ENCODE measurements at regions not wholly inside any gene's neighbourhood (a gene's known extent, or its start where the extent isn't known, plus 50 kb on each side); places are given as distances from the start of the nearest gene placed in this dataset.
"Not testable (repeated sequence)": the region's sequence is repeated elsewhere in the genome, so short reads cannot be mapped to it uniquely, and the experiment has no call there.

DNA sequence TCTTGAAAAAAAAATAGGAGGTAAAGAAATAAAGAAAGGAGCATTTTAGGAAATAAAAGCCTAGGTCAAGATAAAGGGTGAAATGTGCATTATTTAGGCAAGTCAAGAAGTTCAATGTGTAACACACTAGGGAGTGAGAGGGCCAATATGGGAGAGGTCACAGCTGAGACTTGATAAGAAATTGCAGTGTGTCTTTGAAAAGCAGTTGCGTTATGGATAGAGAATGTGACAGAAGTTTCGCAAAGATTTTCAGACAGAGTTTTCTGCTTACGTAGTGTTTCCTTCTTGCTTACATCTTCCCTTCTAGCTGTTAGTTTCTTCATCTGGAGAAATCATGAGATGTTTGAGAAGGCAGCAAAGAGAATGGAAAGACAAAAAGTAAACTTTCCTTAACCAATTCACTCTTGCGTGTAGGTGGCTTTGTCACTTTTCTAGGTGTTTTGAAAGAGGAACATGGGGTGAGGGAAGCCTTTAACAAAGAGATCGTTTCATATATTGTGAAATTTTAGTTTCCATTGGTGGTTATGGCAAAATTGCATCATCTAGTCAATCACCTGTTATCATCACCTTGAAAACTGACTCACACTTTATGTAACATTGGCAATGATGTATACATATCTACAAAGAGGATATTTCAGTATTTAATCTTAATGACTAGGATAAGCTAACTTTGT, 975.5 kb downstream of the OLFM4 start:
- Histone ChIP-seq H3K27ac (ENCODE audit: low read depth, low read length, severe bottlenecking) (no peak overlapping the region), H3K36me3 (ENCODE audit: control insufficient read depth, insufficient read depth, low read length) (no peaks in the 10 kb centered on the region), H3K4me3 (ENCODE audit: extremely low read depth, insufficient read depth, low read length, poor library complexity, severe bottlenecking) (no peak overlapping the region), H3K9me3 (ENCODE audit: control insufficient read depth, low read length) (no peaks in the 10 kb centered on the region), H3K4me1 (ENCODE audit: control insufficient read depth, insufficient read depth, low read length, poor library complexity, severe bottlenecking) (no peaks in the 10 kb centered on the region)
- WGBS, 2 experiments (ENCODE audit: insufficient coverage in 2 of 2) = 80 to 100% methylated on average over 1 of the region's 5 CpGs

DNA sequence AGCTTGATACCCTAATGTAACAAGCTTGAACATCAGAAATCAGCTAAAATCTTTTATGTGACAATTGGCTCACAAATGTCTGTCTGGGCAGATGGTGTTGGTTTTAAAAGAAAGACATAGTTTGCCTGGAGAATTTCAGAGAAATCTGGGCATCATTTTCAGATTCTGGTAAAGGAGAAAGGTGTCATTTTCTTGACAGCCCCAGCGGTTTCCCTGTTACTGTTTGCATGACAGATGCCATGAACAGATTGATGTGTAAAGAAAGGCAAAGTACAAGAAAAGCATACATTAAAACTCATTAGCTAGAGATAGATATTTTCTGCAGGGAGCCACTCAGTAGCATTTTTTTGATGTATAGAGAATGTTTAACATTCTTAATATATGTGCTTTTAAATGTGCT, 987.9 kb downstream of the OLFM4 start:
- WGBS, 2 experiments (ENCODE audit: insufficient coverage in 2 of 2) = 83% methylated on average over 1 of the region's 1 CpG; no CpG with 5 or more reads in 1 of the 2 experiments
- H3K4me1 ChIP-seq (ENCODE audit: control insufficient read depth, insufficient read depth, low read length, poor library complexity, severe bottlenecking) = no peaks in the 10 kb centered on the region
- H3K36me3 ChIP-seq (ENCODE audit: control insufficient read depth, insufficient read depth, low read length) = no peaks in the 10 kb centered on the region
- H3K4me3 ChIP-seq (ENCODE audit: extremely low read depth, insufficient read depth, low read length, poor library complexity, severe bottlenecking) = no peak overlapping the region
- H3K27ac ChIP-seq (ENCODE audit: low read depth, low read length, severe bottlenecking) = no peak overlapping the region
- no peaks in the 10 kb centered on the region for H3K9me3 ChIP-seq (ENCODE audit: control insufficient read depth, low read length)

DNA sequence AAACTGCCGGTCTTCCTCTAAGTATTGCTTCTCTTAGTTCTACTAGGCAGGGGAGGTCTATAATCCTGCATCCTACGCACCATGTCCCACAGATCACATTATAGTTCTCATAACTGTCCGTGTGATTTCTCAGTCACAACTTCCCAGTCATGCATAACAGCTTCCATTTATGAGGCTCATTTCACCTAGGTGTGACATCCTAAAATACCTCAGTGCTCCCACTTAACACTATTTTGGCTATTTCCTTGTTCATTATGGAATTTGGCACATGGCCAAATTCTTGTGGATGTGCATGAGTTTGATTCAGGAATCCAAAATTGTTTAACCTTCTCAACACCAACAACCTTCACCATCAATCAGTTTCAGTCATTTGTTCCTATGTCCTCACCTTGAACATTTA, 989.9 kb downstream of the OLFM4 start:
- H3K27ac ChIP-seq (ENCODE audit: low read depth, low read length, severe bottlenecking) = no peak overlapping the region
- H3K4me1 ChIP-seq (ENCODE audit: control insufficient read depth, insufficient read depth, low read length, poor library complexity, severe bottlenecking) = no peaks in the 10 kb centered on the region
- no peaks in the 10 kb centered on the region for H3K9me3 ChIP-seq (ENCODE audit: control insufficient read depth, low read length)
- WGBS, 2 experiments (ENCODE audit: insufficient coverage in 2 of 2) = 93 to 100% methylated on average over 3 of the region's 3 CpGs
- no peak overlapping the region for H3K4me3 ChIP-seq (ENCODE audit: extremely low read depth, insufficient read depth, low read length, poor library complexity, severe bottlenecking)
- H3K36me3 ChIP-seq (ENCODE audit: control insufficient read depth, insufficient read depth, low read length) = no peaks in the 10 kb centered on the region

DNA sequence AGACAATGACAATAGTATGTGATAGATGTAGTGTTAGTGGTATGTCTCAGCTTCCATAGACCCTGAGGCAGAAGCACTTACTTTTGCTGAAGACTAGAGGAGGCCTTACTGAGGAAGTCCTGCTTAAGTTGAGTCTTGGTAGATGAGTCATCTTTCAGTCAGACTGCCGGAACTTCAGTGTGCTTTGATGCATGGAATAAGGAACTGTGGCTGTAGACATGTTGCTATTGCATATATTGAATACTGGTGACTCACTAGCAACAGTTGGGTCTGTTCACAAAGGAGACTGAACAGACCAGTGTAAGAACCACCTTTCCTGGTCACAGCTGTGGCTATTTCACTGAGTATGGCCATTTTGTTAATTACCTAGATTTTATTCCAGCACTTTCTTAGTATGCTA, 1000.6 kb downstream of the OLFM4 start:
- WGBS, 2 experiments (ENCODE audit: insufficient coverage in 2 of 2) = 50% methylated on average over 1 of the region's 1 CpG; no CpG with 5 or more reads in 1 of the 2 experiments
- Histone ChIP-seq H3K27ac (ENCODE audit: low read depth, low read length, severe bottlenecking) (peak overlapping the region; percentile 90), H3K36me3 (ENCODE audit: control insufficient read depth, insufficient read depth, low read length) (no peaks in the 10 kb centered on the region), H3K4me3 (ENCODE audit: extremely low read depth, insufficient read depth, low read length, poor library complexity, severe bottlenecking) (no peak overlapping the region), H3K9me3 (ENCODE audit: control insufficient read depth, low read length) (peaks cover 21% of the 10 kb centered on the region), H3K4me1 (ENCODE audit: control insufficient read depth, insufficient read depth, low read length, poor library complexity, severe bottlenecking) (peaks cover 11% of the 10 kb centered on the region)

DNA sequence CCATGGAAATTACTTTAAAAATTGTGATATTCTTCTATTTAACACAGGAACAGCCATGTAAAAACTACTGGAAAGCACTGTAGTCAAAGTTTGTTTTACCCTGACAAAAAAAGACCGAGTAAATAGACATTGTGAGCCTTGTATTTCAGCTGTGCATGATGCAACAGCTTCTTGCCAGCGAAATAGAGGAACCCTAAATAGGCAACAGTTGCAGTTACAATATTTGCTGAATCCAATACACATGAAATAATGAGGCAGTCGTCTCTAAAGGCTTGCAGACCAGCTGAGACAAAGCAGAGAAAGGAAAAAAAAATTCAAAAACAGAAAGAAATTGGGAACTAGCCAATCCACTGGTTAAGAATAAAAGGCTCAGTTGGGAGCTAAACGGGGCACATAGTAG, 1001.1 kb downstream of the OLFM4 start:
- peak overlapping the region; percentile 90 for H3K27ac ChIP-seq (ENCODE audit: low read depth, low read length, severe bottlenecking)
- peaks cover 21% of the 10 kb centered on the region for H3K9me3 ChIP-seq (ENCODE audit: control insufficient read depth, low read length)
- WGBS, 2 experiments (ENCODE audit: insufficient coverage in 2 of 2) = 80 to 89% methylated on average over 1 to 3 of the region's 4 CpGs
- H3K4me1 ChIP-seq (ENCODE audit: control insufficient read depth, insufficient read depth, low read length, poor library complexity, severe bottlenecking) = peaks cover 11% of the 10 kb centered on the region
- H3K4me3 ChIP-seq (ENCODE audit: extremely low read depth, insufficient read depth, low read length, poor library complexity, severe bottlenecking) = no peak overlapping the region
- no peaks in the 10 kb centered on the region for H3K36me3 ChIP-seq (ENCODE audit: control insufficient read depth, insufficient read depth, low read length)

DNA sequence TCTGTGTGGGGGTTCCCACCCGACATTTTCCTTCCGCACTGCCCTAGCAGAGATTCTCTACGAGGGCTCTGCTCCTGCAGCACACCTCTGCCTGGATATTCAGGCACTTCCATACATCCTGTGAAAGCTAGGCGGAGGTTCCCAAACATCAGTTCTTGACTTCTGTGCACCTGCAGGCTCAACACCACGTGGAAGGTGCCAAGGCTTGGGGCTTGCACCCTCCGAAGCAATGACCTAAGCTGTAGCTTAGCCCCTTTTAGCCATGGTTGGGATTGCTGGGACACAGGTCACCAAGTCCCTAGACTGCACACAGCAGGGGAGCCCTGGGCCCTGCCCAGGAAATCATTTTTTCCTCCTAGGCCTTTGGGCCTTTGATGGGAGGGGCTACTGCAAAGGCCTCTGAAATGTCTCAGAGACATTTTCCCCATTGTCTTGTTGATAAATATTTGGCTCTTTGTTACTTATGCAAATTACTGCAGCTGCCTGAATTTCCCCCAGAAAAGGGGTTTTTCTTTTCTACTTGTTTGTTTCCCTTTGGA, 1004.8 kb downstream of the OLFM4 start:
- WGBS, 2 experiments (ENCODE audit: insufficient coverage in 2 of 2) = 98 to 100% methylated on average over 5 to 6 of the region's 6 CpGs
- no peaks in the 10 kb centered on the region for H3K36me3 ChIP-seq (ENCODE audit: control insufficient read depth, insufficient read depth, low read length)
- H3K9me3 ChIP-seq (ENCODE audit: control insufficient read depth, low read length) = peaks cover 13% of the 10 kb centered on the region
- H3K4me1 ChIP-seq (ENCODE audit: control insufficient read depth, insufficient read depth, low read length, poor library complexity, severe bottlenecking) = peaks cover 11% of the 10 kb centered on the region
- no peak overlapping the region for H3K27ac ChIP-seq (ENCODE audit: low read depth, low read length, severe bottlenecking)
- no peak overlapping the region for H3K4me3 ChIP-seq (ENCODE audit: extremely low read depth, insufficient read depth, low read length, poor library complexity, severe bottlenecking)

DNA sequence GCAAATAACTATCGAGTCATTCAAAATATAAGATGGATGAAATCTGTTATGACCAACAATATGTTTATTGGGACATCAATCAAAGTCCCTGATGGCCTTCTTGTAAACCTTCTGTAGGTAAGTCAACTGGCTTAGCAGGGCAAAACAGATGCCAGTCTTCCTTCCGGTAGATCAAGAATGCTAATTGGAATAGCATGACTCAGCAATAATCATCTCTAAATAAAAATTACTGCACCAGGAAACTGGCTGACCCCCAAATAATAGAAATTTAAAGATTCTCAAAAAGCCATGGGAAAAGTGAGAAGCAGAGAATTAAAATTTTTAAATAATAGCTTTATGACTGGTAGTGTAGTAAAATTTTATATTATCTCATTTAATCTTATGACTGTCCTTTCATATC, 1005.4 kb downstream of the OLFM4 start:
- WGBS, 2 experiments (ENCODE audit: insufficient coverage in 2 of 2) = 100% methylated on average over 1 of the region's 2 CpGs; no CpG with 5 or more reads in 1 of the 2 experiments
- H3K4me1 ChIP-seq (ENCODE audit: control insufficient read depth, insufficient read depth, low read length, poor library complexity, severe bottlenecking) = peaks cover 6% of the 10 kb centered on the region
- H3K9me3 ChIP-seq (ENCODE audit: control insufficient read depth, low read length) = peaks cover 13% of the 10 kb centered on the region
- H3K27ac ChIP-seq (ENCODE audit: low read depth, low read length, severe bottlenecking) = no peak overlapping the region
- no peak overlapping the region for H3K4me3 ChIP-seq (ENCODE audit: extremely low read depth, insufficient read depth, low read length, poor library complexity, severe bottlenecking)
- H3K36me3 ChIP-seq (ENCODE audit: control insufficient read depth, insufficient read depth, low read length) = no peaks in the 10 kb centered on the region

DNA sequence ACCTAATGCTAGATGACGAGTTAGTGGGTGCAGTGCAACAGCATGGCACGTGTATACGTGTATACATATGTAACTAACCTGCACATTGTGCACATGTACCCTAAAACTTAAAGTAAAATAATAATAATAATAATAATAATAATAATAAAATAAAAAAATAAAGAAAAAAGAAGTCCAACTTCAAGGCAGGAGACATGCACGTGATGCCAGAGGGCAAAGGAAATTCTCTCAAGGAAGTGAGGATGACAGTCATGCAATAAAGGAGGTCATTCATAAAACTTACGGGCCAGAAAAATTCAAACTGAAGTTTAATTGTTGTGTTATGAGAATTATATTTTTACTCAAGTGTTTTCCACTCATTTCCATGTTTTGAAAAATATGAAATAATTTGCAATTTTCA, 1028.8 kb downstream of the OLFM4 start:
- WGBS, 2 experiments (ENCODE audit: insufficient coverage in 2 of 2) = 89 to 100% methylated on average over 1 of the region's 5 CpGs
- not testable (repeated sequence) for H3K4me3 ChIP-seq (ENCODE audit: extremely low read depth, insufficient read depth, low read length, poor library complexity, severe bottlenecking); H3K36me3 ChIP-seq (ENCODE audit: control insufficient read depth, insufficient read depth, low read length); H3K27ac ChIP-seq (ENCODE audit: low read depth, low read length, severe bottlenecking); H3K4me1 ChIP-seq (ENCODE audit: control insufficient read depth, insufficient read depth, low read length, poor library complexity, severe bottlenecking); H3K9me3 ChIP-seq (ENCODE audit: control insufficient read depth, low read length)

DNA sequence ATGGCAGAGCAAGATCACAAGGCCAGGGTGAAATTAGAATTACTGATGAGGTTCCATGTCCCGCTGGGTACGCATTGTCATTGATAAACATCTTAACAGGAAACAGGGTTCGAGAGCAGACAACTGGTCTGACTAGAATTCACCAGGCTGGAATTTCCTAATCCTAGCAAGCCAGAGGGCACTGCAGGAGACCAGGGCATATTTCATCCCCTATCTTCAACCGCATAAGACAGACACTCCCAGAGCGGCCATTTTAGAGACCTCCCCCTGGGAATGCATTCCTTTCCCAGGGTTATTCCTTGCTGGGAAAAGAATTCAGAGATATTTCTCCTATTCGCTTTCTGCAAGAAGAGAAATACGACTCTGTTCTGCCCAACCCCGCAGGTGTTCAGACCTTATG, 1041.3 kb downstream of the OLFM4 start:
- 85 to 96% methylated on average over 4 to 8 of the region's 8 CpGs for WGBS, 2 experiments (ENCODE audit: insufficient coverage in 2 of 2)
- not testable (repeated sequence) for H3K36me3 ChIP-seq (ENCODE audit: control insufficient read depth, insufficient read depth, low read length); H3K4me3 ChIP-seq (ENCODE audit: extremely low read depth, insufficient read depth, low read length, poor library complexity, severe bottlenecking); H3K27ac ChIP-seq (ENCODE audit: low read depth, low read length, severe bottlenecking); H3K4me1 ChIP-seq (ENCODE audit: control insufficient read depth, insufficient read depth, low read length, poor library complexity, severe bottlenecking); H3K9me3 ChIP-seq (ENCODE audit: control insufficient read depth, low read length)

DNA sequence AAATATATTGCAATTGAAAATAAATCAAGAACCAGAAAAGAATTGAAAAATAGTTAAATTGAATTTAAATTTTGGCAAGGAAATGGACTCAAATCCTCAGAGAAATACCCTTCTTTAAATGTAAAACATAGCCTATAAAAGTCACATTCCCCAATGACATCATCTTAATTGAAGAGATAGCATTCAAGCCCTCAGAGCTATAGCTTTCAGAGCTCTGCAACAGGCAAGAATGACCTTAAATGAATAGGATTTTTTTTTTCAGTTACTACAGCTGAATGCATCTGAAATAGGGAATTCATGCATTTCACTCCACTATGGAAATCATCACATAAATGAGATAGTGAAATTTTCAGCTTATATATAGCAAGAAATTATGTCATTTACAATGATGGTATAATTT, 1049.0 kb downstream of the OLFM4 start:
- Histone ChIP-seq H3K36me3 (ENCODE audit: control insufficient read depth, insufficient read depth, low read length) (no peaks in the 10 kb centered on the region), H3K9me3 (ENCODE audit: control insufficient read depth, low read length) (peaks cover 2% of the 10 kb centered on the region), H3K27ac (ENCODE audit: low read depth, low read length, severe bottlenecking) (no peak overlapping the region), H3K4me1 (ENCODE audit: control insufficient read depth, insufficient read depth, low read length, poor library complexity, severe bottlenecking) (no peaks in the 10 kb centered on the region), H3K4me3 (ENCODE audit: extremely low read depth, insufficient read depth, low read length, poor library complexity, severe bottlenecking) (no peak overlapping the region)

DNA sequence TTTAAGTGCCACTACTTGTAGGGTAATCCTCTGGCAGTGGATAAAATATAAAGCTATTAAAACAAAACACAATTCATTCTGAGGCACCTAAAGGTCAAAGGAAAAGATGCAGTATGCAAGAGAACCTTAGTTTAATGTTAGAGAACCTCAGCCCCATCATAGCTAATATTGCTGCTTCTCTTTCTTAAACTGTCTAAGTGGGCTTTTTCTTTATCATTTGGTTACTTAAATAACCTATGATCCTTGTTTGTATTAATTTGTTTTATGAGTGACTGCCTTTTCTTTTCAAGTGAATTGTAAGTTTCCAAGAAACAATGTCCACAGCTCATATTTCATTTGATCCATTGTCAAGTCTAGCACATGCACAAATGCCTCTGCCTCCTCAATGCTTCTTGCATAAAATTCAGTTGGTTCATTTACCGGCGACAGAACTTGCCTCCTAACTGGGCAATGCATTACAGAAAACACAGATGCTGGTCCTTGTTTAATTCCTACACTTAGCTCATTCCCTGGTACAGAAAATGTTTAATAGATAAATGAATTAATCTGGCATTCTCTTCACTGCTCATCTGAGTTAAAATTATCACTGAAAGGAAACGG, 1049.8 kb downstream of the OLFM4 start:
- Histone ChIP-seq H3K4me1 (ENCODE audit: control insufficient read depth, insufficient read depth, low read length, poor library complexity, severe bottlenecking) (no peaks in the 10 kb centered on the region), H3K9me3 (ENCODE audit: control insufficient read depth, low read length) (peaks cover 2% of the 10 kb centered on the region), H3K27ac (ENCODE audit: low read depth, low read length, severe bottlenecking) (no peak overlapping the region), H3K4me3 (ENCODE audit: extremely low read depth, insufficient read depth, low read length, poor library complexity, severe bottlenecking) (no peak overlapping the region), H3K36me3 (ENCODE audit: control insufficient read depth, insufficient read depth, low read length) (no peaks in the 10 kb centered on the region)
- 70% methylated on average over 2 of the region's 3 CpGs; no CpG with 5 or more reads in 1 of the 2 experiments for WGBS, 2 experiments (ENCODE audit: insufficient coverage in 2 of 2)

Data from mesodermal cell (in vitro differentiated cells).